Activated CD8-positive, alpha-beta T cell treated with anti-CD3 and anti-CD28 coated beads for 36 hours (primary cell): ENCODE measurements at regions not wholly inside any gene's neighbourhood (a gene's known extent, or its start where the extent isn't known, plus 50 kb on each side); places are given as distances from the start of the nearest gene placed in this dataset.

Experiments
- ATAC-seq: fragments of 200-7000 bp; cut with Tn5 transposase; one replicate; pipeline ENCODE4 v1.10.0; 2021; ENCODE audit warnings: mild to moderate bottlenecking, moderate library complexity
- CTCF ChIA-PET: fragments of 350-600 bp; sonication (Branson Sonifier 250); formaldehyde crosslinking; loops from one replicate; lab custom pipeline; 2021; ENCODE audit warnings: antibody characterized with exemption; lab: Charles Lee
- POLR2A ChIA-PET: fragments of 350-600 bp; sonication (Branson Sonifier 250); formaldehyde crosslinking; loops from one replicate; lab custom pipeline; 2021; ENCODE audit warnings: antibody characterized with exemption; lab: Charles Lee
- DNase-seq: peaks from one replicate; pipeline ENCODE4 v3.0.0-alpha.2; 2020
- H3K27ac Mint-ChIP-seq: one replicate; pipeline ENCODE4 v1.8.0; 2021; ENCODE audit warnings: mild to moderate bottlenecking, mixed read lengths
- H3K27me3 Mint-ChIP-seq: one replicate; pipeline ENCODE4 v1.8.0; 2021; ENCODE audit warnings: mixed read lengths
- H3K36me3 Mint-ChIP-seq: one replicate; pipeline ENCODE4 v1.8.0; 2021; ENCODE audit warnings: low read depth, mixed read lengths
- H3K4me1 Mint-ChIP-seq: one replicate; pipeline ENCODE4 v1.8.0; 2021; ENCODE audit warnings: low read depth, mixed read lengths
- H3K4me3 Mint-ChIP-seq: one replicate; pipeline ENCODE4 v1.8.0; 2021; ENCODE audit warnings: mild to moderate bottlenecking, moderate library complexity, mixed read lengths
- H3K9me3 Mint-ChIP-seq: one replicate; pipeline ENCODE4 v1.8.0; 2021; ENCODE audit warnings: mixed read lengths
- CTCF ChIP-seq: fragments of 200-600 bp; IDR thresholded peaks from one replicate; pipeline ENCODE4 v1.8.0; 2022; ENCODE audit warnings: antibody characterized with exemption, mild to moderate bottlenecking
- intact Hi-C: fragments of 100-400 bp; cut with micrococcal nuclease; formaldehyde crosslinking; loops from one replicate; pipeline ENCODE4 v1.10.0; 2022

GRCh38 chrX:23118890-23119527 is 119.2 kb downstream of the DDX53 start:
- CTCF ChIA-PET: no interaction called here
- no peak for TF ChIP-seq CTCF
- POLR2A ChIA-PET: no interaction called here
- Mint-ChIP-seq H3K36me3 (no peaks in the 10 kb centered on the region), H3K4me3 (no peak overlapping the region), H3K27me3 (no peaks in the 10 kb centered on the region), H3K4me1 (no peaks in the 10 kb centered on the region), H3K27ac (no peak overlapping the region), H3K9me3 (no peaks in the 10 kb centered on the region)
- intact Hi-C loops: no loop called here
- no peak for ATAC-seq
- DNase-seq: no peak

DNA sequence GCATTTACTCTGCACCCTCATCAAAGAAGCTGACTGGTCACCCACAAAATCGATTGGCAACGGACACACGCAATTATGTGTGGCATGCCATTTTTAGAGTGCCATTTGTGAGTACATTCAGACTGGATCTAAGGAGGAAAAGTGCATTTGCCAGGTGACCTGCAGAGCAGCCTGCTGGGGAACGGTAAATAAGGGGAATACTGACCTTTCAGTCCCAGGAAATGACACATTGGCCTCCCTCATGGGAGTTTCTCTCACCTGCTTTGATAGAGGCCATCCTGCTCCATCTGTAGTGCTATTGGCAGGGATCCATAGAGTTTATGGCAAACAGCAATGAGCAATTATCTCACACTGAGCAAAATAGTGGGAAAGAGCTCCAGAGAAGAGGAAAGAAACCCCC is 127.8 kb downstream of the DDX53 start:
- H3K4me1 Mint-ChIP-seq: no peaks in the 10 kb centered on the region
- no peak for TF ChIP-seq CTCF
- ChIA-PET CTCF (no interaction called here), POLR2A (no interaction called here)
- H3K27ac Mint-ChIP-seq: no peak overlapping the region
- H3K9me3 Mint-ChIP-seq: no peaks in the 10 kb centered on the region
- H3K27me3 Mint-ChIP-seq: no peaks in the 10 kb centered on the region
- H3K4me3 Mint-ChIP-seq: no peak overlapping the region
- DNase-seq (no peak), ATAC-seq (no peak)
- intact Hi-C loops: no loop called here
- no peaks in the 10 kb centered on the region for H3K36me3 Mint-ChIP-seq

- TF ChIP-seq CTCF: no peak
- Mint-ChIP-seq H3K4me3 (no peak overlapping the region), H3K4me1 (no peaks in the 10 kb centered on the region), H3K9me3 (no peaks in the 10 kb centered on the region), H3K36me3 (no peaks in the 10 kb centered on the region), H3K27ac (no peak overlapping the region), H3K27me3 (no peaks in the 10 kb centered on the region)
- intact Hi-C loops: no loop called here
- POLR2A ChIA-PET: no interaction called here
- CTCF ChIA-PET: no interaction called here
- ATAC-seq (no peak), DNase-seq (no peak)
Observed at GRCh38 chrX:23133551-23133950, 133.8 kb downstream of the DDX53 start.

DNA sequence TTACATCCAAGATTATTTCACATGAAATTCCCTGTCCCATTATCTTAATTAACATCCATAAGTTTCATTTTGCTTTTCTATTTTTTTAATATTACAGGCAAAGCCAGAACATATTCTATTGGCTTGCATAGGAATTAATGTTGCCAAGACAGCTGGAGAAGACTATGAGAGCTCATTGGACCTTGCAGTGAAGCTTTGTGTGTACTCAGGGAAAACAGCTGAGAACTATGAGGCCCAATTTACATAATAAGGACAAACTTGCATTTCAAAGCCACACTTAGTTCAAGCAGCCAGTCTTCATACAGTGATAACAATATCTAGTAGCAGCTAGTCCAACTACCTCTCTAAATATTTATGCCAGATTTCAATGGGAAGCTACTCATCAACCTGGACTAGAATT is 134.4 kb downstream of the DDX53 start:
- H3K27ac Mint-ChIP-seq: no peak overlapping the region
- H3K4me1 Mint-ChIP-seq: no peaks in the 10 kb centered on the region
- no peak overlapping the region for H3K4me3 Mint-ChIP-seq
- H3K36me3 Mint-ChIP-seq: no peaks in the 10 kb centered on the region
- ATAC-seq (no peak), DNase-seq (no peak)
- H3K27me3 Mint-ChIP-seq: no peaks in the 10 kb centered on the region
- H3K9me3 Mint-ChIP-seq: no peaks in the 10 kb centered on the region
- no peak for TF ChIP-seq CTCF
- ChIA-PET POLR2A (no interaction called here), CTCF (no interaction called here)
- intact Hi-C loops: no loop called here

DNA sequence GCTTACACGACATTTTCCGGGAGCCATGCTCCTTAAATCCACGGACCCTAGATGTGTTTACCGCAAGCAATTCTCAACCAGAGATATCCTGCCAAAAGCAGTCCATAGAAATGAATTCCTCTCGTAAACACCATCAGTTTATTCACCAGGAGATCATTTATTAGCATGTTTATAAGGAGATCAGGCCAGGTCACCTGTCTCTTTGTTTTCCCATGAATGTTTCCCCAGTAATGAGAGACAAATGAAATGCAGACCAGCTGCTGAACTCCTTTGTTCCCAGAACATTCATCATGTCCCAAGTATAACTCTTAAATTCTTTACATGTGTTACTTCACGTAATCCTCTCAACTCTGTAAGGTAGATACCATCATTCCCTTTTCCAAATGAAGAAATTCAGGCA is 137.1 kb downstream of the DDX53 start:
- Mint-ChIP-seq H3K27me3 (no peaks in the 10 kb centered on the region), H3K4me1 (no peaks in the 10 kb centered on the region), H3K36me3 (no peaks in the 10 kb centered on the region), H3K4me3 (no peak overlapping the region), H3K9me3 (no peaks in the 10 kb centered on the region), H3K27ac (no peak overlapping the region)
- POLR2A ChIA-PET: no interaction called here
- DNase-seq (no peak), ATAC-seq (no peak)
- intact Hi-C loops: no loop called here
- CTCF ChIA-PET: no interaction called here
- no peak for TF ChIP-seq CTCF
